IPS-15b (cell line): ENCODE measurements at regions not wholly inside any gene's neighbourhood (a gene's known extent, or its start where the extent isn't known, plus 50 kb on each side); places are given as distances from the start of the nearest gene placed in this dataset.

Source experiments
- H3K27me3 ChIP-seq: one replicate; pipeline ENCODE4 v1.6.1; 2013; ENCODE audit warnings: low read length; ENCODE audit not compliant: control insufficient read depth, insufficient read depth
- H3K36me3 ChIP-seq: one replicate; pipeline ENCODE4 v1.6.1; 2013; ENCODE audit warnings: low read length; ENCODE audit not compliant: control insufficient read depth, insufficient read depth
- H3K4me1 ChIP-seq: one replicate; pipeline ENCODE4 v1.6.1; 2013; ENCODE audit warnings: mild to moderate bottlenecking, low read length; ENCODE audit not compliant: control insufficient read depth, insufficient read depth
- H3K4me3 ChIP-seq: one replicate; pipeline ENCODE4 v1.5.1; 2013; ENCODE audit warnings: low read depth, low read length
- H3K9ac ChIP-seq: one replicate; pipeline ENCODE4 v1.6.1; 2013; ENCODE audit warnings: low read depth, mild to moderate bottlenecking, low read length
- H3K9me3 ChIP-seq: one replicate; pipeline ENCODE4 v1.6.1; 2013; ENCODE audit warnings: mild to moderate bottlenecking, low read length; ENCODE audit not compliant: control insufficient read depth, insufficient read depth

DNA sequence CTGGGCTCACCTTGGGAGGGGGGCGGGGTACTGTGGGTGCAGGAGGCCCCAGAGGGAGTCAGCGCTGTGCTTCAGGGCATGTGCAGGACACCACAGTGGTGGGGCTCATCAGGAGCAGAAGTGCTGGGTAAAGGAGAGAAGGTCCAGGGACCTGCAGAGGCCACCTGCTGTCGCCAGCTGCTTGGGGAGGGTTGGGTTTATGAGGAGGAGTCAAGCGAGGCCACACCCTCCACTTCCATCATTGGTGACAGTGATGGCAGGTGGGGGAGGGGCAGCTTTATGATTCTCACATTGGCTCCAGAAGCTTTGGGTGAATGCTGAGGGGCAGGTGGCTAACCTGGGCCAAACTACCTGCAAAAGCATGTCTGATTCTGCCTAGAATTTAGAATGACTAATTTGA, 392.6 kb downstream of the HRH4 start:
- Histone ChIP-seq H3K4me1 (peaks cover 4% of the 10 kb centered on the region), H3K9me3 (no peaks in the 10 kb centered on the region), H3K36me3 (no peaks in the 10 kb centered on the region), H3K9ac (no peak overlapping the region), H3K4me3 (no peak overlapping the region), H3K27me3 (no peaks in the 10 kb centered on the region)

DNA sequence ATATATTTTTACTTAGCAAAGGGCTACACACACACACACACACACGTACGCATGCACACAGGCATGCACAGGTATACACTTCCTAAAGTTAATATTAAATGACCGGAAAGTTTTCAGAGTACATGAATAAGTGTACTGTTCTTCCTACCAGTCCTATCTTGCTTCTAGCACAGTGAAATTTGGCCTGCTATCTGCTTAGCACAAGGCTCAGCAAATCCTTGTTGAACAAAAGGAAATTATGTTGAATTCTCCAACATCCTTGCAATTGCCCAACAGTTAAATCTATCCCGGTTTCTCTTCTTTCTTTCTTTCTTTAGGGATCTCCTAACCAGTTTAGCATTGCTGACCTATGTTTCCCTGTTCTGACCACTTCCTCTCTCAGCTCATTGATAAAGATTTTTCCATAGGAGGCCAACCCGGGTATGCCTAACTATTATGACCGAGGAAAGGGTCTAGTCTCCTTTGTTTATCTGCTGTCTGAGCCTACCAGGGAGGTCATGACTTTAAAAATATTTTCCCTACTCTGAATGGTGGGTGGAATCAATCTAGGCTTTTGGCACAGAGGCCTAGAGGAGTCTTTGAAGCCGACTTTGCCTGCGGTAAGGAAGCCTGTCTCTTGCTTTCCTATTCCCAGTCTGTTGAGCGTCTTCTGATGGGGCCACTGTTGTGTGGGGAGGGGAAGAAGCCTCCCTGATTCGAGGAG, 400.7 kb downstream of the HRH4 start:
- Histone ChIP-seq H3K27me3 (no peaks in the 10 kb centered on the region), H3K36me3 (no peaks in the 10 kb centered on the region), H3K9me3 (no peaks in the 10 kb centered on the region), H3K4me3 (no peak overlapping the region), H3K9ac (no peak overlapping the region), H3K4me1 (peaks cover 16% of the 10 kb centered on the region)

DNA sequence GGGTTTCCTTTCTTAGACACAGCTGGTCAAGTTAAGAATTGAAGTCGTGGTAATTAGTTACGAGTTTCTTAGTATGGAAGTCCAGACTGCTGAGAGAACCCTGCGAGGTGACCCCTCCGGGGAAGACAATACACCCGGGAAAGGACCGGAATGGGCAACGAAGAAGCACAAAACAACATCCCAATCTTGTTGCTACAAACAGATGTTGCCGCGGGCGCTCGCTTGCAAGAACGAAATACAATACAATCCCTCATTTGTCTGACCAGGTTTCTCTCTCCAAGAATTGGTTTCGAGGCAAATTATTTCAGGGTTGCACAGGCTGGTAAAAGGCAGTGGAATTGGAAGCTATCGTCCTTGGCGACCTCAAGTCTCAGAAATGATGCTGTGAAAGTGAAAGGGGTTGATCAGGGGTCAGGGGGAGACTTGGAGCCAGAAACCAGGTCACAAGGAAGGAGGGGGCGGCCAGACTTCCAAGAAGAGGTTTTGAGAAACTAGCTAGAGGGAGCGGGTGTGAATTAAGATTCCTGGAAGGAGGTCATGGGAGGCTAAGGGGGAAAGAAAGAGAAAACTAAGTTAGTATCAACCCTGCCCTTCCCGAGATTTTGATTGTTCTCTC, 401.9 kb downstream of the HRH4 start:
- H3K27me3 ChIP-seq = no peaks in the 10 kb centered on the region
- H3K9ac ChIP-seq = no peak overlapping the region
- H3K4me3 ChIP-seq = peak overlapping the region; percentile 11
- no peaks in the 10 kb centered on the region for H3K9me3 ChIP-seq
- H3K4me1 ChIP-seq = peaks cover 16% of the 10 kb centered on the region
- no peaks in the 10 kb centered on the region for H3K36me3 ChIP-seq

DNA sequence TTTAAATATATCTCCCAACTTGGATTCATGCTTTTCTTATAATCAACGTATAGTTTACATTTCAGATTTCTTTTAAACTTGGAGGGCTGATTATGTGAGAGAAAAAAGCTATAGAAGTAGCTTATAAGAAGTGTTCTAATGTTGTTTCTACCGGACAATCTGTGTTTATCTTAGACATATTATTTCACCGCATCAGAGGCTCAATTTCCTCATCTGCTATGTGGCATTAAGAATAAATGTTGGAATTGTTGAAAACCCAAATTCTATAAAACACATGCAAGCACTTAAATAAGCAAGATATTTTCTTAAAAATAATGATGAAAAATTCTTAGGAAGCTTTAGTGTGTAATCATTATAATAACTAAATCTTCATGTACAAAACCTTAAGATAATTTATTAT, 407.9 kb downstream of the HRH4 start:
- Histone ChIP-seq H3K4me3 (no peak overlapping the region), H3K4me1 (no peaks in the 10 kb centered on the region), H3K9me3 (no peaks in the 10 kb centered on the region), H3K36me3 (no peaks in the 10 kb centered on the region), H3K27me3 (no peaks in the 10 kb centered on the region), H3K9ac (no peak overlapping the region)

DNA sequence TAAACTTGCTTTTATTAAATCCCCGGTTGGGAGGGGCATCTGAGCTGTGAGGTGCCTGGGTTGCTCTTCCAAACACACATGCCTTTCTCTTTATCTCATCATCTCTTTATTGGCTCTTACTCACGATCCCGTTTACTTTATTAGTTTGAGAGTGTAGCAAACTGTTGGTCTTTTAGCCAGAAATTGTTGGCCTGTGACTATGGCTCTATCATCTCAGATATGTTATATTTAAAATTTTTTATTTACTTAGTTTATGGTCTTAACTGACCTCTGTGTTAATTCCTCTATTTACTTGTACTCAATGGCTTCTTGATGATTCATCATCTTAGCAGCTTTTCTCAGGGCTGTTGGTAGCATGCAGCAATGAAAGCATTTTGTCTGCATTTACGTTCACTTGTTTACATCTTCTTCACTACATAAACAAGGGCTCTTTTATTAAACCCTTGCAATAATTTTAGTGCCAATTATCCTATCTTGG, 408.4 kb downstream of the HRH4 start:
- Histone ChIP-seq H3K36me3 (no peaks in the 10 kb centered on the region), H3K9ac (no peak overlapping the region), H3K4me3 (no peak overlapping the region), H3K27me3 (no peaks in the 10 kb centered on the region), H3K4me1 (no peaks in the 10 kb centered on the region), H3K9me3 (no peaks in the 10 kb centered on the region)

DNA sequence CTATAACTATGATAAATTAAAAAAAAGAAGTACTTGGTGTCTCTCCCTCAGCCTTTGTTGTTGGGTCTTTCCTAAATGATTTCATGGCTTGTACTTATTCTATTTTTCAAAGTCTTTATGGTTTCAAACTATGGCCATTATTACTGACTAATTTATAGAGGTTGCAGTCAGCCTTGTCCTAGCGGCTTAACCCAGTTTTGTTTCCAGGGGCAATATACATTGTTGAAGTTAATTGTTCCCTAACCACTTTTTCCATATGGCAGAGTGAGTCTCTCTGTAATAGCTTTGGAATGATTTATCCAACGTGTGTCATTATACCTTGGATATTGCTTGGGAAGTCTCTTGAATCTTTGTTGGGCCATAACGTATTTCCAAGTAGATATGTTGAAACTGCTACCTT, 408.8 kb downstream of the HRH4 start:
- H3K27me3 ChIP-seq = no peaks in the 10 kb centered on the region
- no peak overlapping the region for H3K4me3 ChIP-seq
- H3K9me3 ChIP-seq = no peaks in the 10 kb centered on the region
- H3K9ac ChIP-seq = no peak overlapping the region
- no peaks in the 10 kb centered on the region for H3K36me3 ChIP-seq
- H3K4me1 ChIP-seq = no peaks in the 10 kb centered on the region

DNA sequence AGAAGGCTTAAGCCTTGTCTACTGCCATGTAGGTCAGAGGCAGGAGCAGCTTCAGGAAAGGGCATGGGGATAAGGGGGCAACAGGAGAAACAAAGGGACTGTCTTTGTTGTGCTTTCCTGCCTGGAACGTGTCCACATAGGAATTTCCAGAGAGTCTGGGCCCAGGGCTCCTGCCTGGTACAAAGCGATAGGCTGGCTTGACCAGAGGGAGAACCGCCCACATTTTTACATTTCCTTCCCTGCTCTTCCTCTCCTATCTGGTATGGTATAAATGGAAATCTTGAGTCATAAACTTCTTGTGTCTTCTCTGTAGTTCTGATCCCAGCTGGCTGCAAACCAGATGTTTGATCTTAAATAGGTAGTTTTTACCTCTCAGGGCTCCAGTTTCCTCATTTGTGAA, 414.8 kb downstream of the HRH4 start:
- Histone ChIP-seq H3K9me3 (no peaks in the 10 kb centered on the region), H3K27me3 (no peaks in the 10 kb centered on the region), H3K36me3 (no peaks in the 10 kb centered on the region), H3K4me1 (no peaks in the 10 kb centered on the region), H3K9ac (no peak overlapping the region), H3K4me3 (no peak overlapping the region)

DNA sequence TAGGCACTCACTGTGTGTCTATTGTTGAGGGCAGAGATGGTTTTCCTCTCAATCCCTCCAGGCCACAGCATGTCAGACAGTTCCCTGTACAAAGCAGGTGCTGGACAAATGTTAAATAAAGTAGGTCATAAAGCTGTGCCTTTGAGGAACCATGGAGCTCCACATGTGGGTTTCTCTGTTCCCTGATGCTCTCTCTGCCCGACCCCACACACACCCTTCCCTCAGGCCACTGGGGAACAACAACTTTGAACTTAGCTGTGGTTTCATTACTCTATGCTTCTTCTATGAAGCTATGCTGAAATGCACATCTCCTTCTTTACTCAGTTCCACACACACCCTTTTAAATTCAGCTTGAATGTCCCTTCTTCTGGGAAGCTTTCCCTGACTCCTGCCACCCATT, 415.3 kb downstream of the HRH4 start:
- H3K9ac ChIP-seq = no peak overlapping the region
- no peaks in the 10 kb centered on the region for H3K9me3 ChIP-seq
- no peaks in the 10 kb centered on the region for H3K36me3 ChIP-seq
- no peaks in the 10 kb centered on the region for H3K4me1 ChIP-seq
- H3K27me3 ChIP-seq = no peaks in the 10 kb centered on the region
- H3K4me3 ChIP-seq = no peak overlapping the region

DNA sequence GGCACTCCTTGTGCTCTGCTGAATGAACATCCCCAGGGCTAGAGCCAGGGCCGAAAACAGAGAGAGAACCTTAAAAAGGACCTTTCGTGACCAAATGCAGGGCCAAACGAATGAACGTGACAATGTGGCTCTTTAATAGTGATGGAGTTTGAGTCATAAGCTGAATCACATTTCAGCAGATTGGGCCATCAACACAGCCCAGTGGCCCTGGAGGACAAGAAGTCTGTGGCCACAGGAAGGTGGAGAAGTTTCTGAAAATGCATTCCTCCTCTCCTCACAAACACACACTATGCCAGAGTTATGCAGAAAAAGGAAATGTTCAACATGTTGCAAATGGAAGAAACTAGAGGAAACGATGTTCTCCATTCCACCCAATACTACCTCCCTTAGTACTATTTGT, 415.8 kb downstream of the HRH4 start:
- Histone ChIP-seq H3K9ac (no peak overlapping the region), H3K4me1 (no peaks in the 10 kb centered on the region), H3K9me3 (no peaks in the 10 kb centered on the region), H3K36me3 (no peaks in the 10 kb centered on the region), H3K4me3 (no peak overlapping the region), H3K27me3 (no peaks in the 10 kb centered on the region)

DNA sequence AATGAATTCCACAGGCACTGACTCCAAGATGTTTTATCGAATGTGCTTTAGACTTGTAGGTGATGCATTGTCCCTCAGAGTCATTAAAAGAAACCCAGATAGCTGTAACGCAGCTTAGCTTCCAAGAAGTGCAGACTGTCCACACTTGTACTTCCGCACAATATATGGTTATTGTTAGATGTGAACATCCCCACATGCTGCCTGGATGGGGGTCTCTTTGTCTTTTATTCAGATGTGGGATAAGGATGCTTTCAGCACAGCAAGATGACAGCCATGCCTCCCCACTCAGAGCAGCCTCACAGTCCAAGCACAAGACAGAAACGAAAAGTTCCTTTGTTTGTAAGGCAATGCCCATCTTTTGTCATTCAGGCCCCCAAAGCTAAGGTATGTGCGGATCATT, 416.6 kb downstream of the HRH4 start:
- Histone ChIP-seq H3K27me3 (no peaks in the 10 kb centered on the region), H3K9ac (no peak overlapping the region), H3K4me3 (no peak overlapping the region), H3K9me3 (no peaks in the 10 kb centered on the region), H3K36me3 (no peaks in the 10 kb centered on the region), H3K4me1 (no peaks in the 10 kb centered on the region)

DNA sequence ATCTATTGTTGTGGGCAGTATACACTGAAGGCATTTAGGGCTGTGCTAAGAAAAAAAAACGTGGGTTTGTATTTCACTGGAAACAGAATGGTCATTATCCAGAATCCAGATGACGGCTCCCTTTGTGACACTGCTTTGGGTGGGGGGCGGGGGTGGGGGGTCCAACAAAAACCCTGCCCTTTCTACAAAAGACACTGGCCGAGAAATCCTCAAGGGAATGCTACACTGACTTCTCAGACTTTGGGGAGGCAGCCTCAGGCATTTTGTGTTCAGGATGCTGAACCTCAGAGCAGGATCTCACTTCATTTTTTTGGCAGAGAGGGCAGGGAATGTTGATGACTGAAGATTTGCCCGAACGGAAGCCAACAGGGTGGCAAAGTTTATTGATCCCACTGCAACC, 417.1 kb downstream of the HRH4 start:
- no peaks in the 10 kb centered on the region for H3K4me1 ChIP-seq
- H3K9ac ChIP-seq = no peak overlapping the region
- H3K27me3 ChIP-seq = no peaks in the 10 kb centered on the region
- H3K36me3 ChIP-seq = no peaks in the 10 kb centered on the region
- no peaks in the 10 kb centered on the region for H3K9me3 ChIP-seq
- H3K4me3 ChIP-seq = no peak overlapping the region

DNA sequence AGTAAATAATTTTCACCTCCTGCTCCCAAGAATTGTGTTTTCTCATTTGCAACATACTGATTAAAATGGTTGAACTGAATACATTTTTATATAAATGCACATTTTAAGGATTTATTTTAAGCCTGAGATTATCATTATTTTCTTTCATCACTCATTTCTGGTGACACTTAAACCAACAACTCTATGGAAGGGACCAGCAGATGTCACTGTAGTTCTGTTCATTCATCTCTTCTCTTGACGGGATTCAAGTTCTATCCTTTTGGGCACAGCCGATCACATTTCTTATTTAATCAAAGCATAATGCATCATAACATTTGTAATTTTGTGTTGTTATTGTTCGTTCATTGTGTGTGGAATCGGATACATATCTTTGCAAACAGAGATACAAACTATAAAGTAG, 417.9 kb downstream of the HRH4 start:
- Histone ChIP-seq H3K27me3 (no peaks in the 10 kb centered on the region), H3K36me3 (no peaks in the 10 kb centered on the region), H3K4me3 (no peak overlapping the region), H3K9ac (no peak overlapping the region), H3K4me1 (no peaks in the 10 kb centered on the region), H3K9me3 (no peaks in the 10 kb centered on the region)
